Smooth muscle cell (in vitro differentiated cells): ENCODE measurements at regions not wholly inside any gene's neighbourhood (a gene's known extent, or its start where the extent isn't known, plus 50 kb on each side); places are given as distances from the start of the nearest gene placed in this dataset.

Experiments
- DNase-seq: peaks from one replicate; lab custom pipeline; 2025; ENCODE audit not compliant: unreplicated experiment; lab: John Stamatoyannopoulos, UW
- H2AFZ ChIP-seq: fragments of 200-600 bp; sonication (generic); 2 replicates; pipeline ENCODE4 v1.6.0; 2016; ENCODE audit warnings: antibody characterized with exemption, low read depth, mild to moderate bottlenecking
- H3F3A ChIP-seq: fragments of 200-600 bp; sonication (generic); 2 replicates; pipeline ENCODE4 v1.6.0; 2017; ENCODE audit warnings: antibody characterized with exemption, low read depth
- H3K27ac ChIP-seq: fragments of 200-600 bp; sonication (generic); 2 replicates; pipeline ENCODE4 v1.5.1; 2016; ENCODE audit warnings: low read depth, mild to moderate bottlenecking
- H3K27me3 ChIP-seq: fragments of 200-600 bp; sonication (generic); 2 replicates; pipeline ENCODE4 v1.6.1; 2016; ENCODE audit warnings: low read depth, mild to moderate bottlenecking
- H3K36me3 ChIP-seq: fragments of 200-600 bp; sonication (generic); 2 replicates; pipeline ENCODE4 v1.5.1; 2016; ENCODE audit warnings: low read depth
- H3K4me1 ChIP-seq: fragments of 200-600 bp; sonication (generic); 2 replicates; pipeline ENCODE4 v1.5.1; 2016; ENCODE audit warnings: low read depth
- H3K4me2 ChIP-seq: fragments of 200-600 bp; sonication (generic); 2 replicates; pipeline ENCODE4 v1.6.0; 2016; ENCODE audit warnings: mild to moderate bottlenecking
- H3K4me3 ChIP-seq: fragments of 200-600 bp; sonication (generic); 2 replicates; pipeline ENCODE4 v1.5.1; 2016; ENCODE audit warnings: mild to moderate bottlenecking
- H3K79me2 ChIP-seq: fragments of 200-600 bp; sonication (generic); 2 replicates; pipeline ENCODE4 v1.6.0; 2016; ENCODE audit warnings: low read depth, mild to moderate bottlenecking
- H3K9ac ChIP-seq: fragments of 200-600 bp; sonication (generic); 2 replicates; pipeline ENCODE4 v1.6.0; 2016; ENCODE audit warnings: low read depth
- H3K9me3 ChIP-seq: fragments of 200-600 bp; sonication (generic); replicated peaks from 2 replicates; pipeline ENCODE4 v1.5.1; 2016; ENCODE audit warnings: low read depth
- H4K20me1 ChIP-seq: fragments of 200-600 bp; sonication (generic); 2 replicates; pipeline ENCODE4 v1.6.0; 2016; ENCODE audit warnings: low read depth
- WGBS: methylation state at CpG from one replicate; pipeline ENCODE4 v1.1.7; 2016; ENCODE audit warnings: low lambda C conversion rate; 5-methylcytosine and 5-hydroxymethylcytosine counted together
- TF ChIP-seq, protein P1 (sequence below): fragments of 200-600 bp; sonication (generic); IDR thresholded peaks from 2 replicates; pipeline ENCODE4 v1.5.1; 2017; ENCODE audit warnings: borderline replicate concordance, mild to moderate bottlenecking, antibody characterized with exemption; ENCODE audit not compliant: insufficient read depth, poor library complexity, severe bottlenecking

- H3K4me2 ChIP-seq, result no peak overlapping the region
- H4K20me1 ChIP-seq, result peaks cover 100% of the 10 kb centered on the region
- H3K27ac ChIP-seq, result no peak overlapping the region
- no peak overlapping the region for H3K9ac ChIP-seq
- H3K36me3 ChIP-seq, result no peaks in the 10 kb centered on the region
- no peaks in the 10 kb centered on the region for H3K9me3 ChIP-seq
- H3F3A ChIP-seq, result peaks cover 4% of the 10 kb centered on the region
- no peak for DNase-seq
- TF ChIP-seq, protein P1, sequence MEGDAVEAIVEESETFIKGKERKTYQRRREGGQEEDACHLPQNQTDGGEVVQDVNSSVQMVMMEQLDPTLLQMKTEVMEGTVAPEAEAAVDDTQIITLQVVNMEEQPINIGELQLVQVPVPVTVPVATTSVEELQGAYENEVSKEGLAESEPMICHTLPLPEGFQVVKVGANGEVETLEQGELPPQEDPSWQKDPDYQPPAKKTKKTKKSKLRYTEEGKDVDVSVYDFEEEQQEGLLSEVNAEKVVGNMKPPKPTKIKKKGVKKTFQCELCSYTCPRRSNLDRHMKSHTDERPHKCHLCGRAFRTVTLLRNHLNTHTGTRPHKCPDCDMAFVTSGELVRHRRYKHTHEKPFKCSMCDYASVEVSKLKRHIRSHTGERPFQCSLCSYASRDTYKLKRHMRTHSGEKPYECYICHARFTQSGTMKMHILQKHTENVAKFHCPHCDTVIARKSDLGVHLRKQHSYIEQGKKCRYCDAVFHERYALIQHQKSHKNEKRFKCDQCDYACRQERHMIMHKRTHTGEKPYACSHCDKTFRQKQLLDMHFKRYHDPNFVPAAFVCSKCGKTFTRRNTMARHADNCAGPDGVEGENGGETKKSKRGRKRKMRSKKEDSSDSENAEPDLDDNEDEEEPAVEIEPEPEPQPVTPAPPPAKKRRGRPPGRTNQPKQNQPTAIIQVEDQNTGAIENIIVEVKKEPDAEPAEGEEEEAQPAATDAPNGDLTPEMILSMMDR, result no peak
- H3K79me2 ChIP-seq, result peaks cover 100% of the 10 kb centered on the region
- no peaks in the 10 kb centered on the region for H3K27me3 ChIP-seq
- no peak overlapping the region for H3K4me3 ChIP-seq
- H2AFZ ChIP-seq, result no peak overlapping the region
- H3K4me1 ChIP-seq, result peaks cover 29% of the 10 kb centered on the region
- WGBS, result 93% methylated on average over 2 of the region's 2 CpGs
Measured at GRCh38 chr3:72401005-72401545, 447.2 kb downstream of the SHQ1 start.

DNA sequence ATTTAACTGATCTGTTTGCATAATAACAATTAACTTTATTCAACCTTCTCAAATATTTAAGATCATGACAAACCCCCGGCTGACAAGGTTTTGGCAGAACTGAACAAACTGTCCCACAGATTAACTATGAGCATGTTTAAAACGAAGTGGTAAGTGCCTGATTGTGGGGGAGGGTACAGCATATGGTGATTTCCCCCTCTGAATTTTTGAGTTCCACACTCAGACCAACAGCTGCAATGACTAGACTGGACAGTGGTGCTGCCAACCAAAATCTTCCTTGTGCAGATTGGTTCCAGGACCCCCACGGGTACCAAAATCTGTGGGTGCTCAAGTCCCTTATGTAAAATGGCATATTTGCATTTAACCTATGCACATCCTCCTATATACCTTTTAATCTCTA is 449.5 kb downstream of the SHQ1 start:
- no peak for DNase-seq
- Histone ChIP-seq H3K4me3 (no peak overlapping the region), H3K4me1 (peaks cover 7% of the 10 kb centered on the region), H3K36me3 (no peaks in the 10 kb centered on the region), H3K9me3 (no peaks in the 10 kb centered on the region), H4K20me1 (peaks cover 100% of the 10 kb centered on the region), H3K27me3 (no peaks in the 10 kb centered on the region), H3K4me2 (no peak overlapping the region), H3K9ac (no peak overlapping the region), H3K79me2 (peaks cover 100% of the 10 kb centered on the region), H2AFZ (no peak overlapping the region), H3F3A (peaks cover 4% of the 10 kb centered on the region), H3K27ac (no peak overlapping the region)
- WGBS, result 87% methylated on average over 3 of the region's 3 CpGs
- TF ChIP-seq, protein P1, result no peak

- no peaks in the 10 kb centered on the region for H3K27me3 ChIP-seq
- peaks cover 3% of the 10 kb centered on the region for H3K4me1 ChIP-seq
- H3F3A ChIP-seq, result peaks cover 4% of the 10 kb centered on the region
- WGBS, result 75% methylated on average over 2 of the region's 2 CpGs
- peaks cover 100% of the 10 kb centered on the region for H3K79me2 ChIP-seq
- peaks cover 100% of the 10 kb centered on the region for H4K20me1 ChIP-seq
- no peak overlapping the region for H3K27ac ChIP-seq
- TF ChIP-seq, protein P1, result no peak
- H2AFZ ChIP-seq, result no peak overlapping the region
- DNase-seq, result no peak
- H3K9ac ChIP-seq, result no peak overlapping the region
- H3K4me3 ChIP-seq, result no peak overlapping the region
- no peaks in the 10 kb centered on the region for H3K36me3 ChIP-seq
- no peaks in the 10 kb centered on the region for H3K9me3 ChIP-seq
- H3K4me2 ChIP-seq, result no peak overlapping the region
Measured at GRCh38 chr3:72397586-72397985, 450.7 kb downstream of the SHQ1 start.

DNA sequence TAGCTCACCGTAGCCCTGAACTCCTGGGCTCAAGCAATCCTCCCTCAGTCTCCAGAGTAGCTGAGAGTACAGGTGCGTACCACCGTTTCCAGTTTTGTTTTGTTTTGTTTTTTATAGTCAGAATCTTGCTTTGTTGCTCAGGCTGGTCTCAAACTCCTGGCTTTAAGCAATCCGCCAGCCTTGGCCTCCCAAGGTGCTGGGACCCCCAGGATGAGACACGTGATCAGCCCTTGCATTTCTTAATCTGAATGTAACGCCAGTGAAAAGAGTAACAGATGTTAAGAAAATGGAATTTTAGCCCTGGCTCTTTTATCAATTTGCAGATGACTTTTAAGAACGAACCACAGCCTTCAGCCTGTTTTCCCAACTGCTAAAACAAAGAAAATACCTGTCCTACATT is 451.3 kb downstream of the SHQ1 start:
- TF ChIP-seq, protein P1, result no peak
- H3K27ac ChIP-seq, result no peak overlapping the region
- peaks cover 100% of the 10 kb centered on the region for H4K20me1 ChIP-seq
- peaks cover 100% of the 10 kb centered on the region for H3K79me2 ChIP-seq
- H3K27me3 ChIP-seq, result no peaks in the 10 kb centered on the region
- no peak overlapping the region for H3K4me3 ChIP-seq
- WGBS, result 93% methylated on average over 7 of the region's 7 CpGs
- H3K4me2 ChIP-seq, result no peak overlapping the region
- no peak overlapping the region for H2AFZ ChIP-seq
- no peak overlapping the region for H3K9ac ChIP-seq
- no peaks in the 10 kb centered on the region for H3K4me1 ChIP-seq
- no peaks in the 10 kb centered on the region for H3K9me3 ChIP-seq
- no peaks in the 10 kb centered on the region for H3K36me3 ChIP-seq
- no peak for DNase-seq
- H3F3A ChIP-seq, result peaks cover 4% of the 10 kb centered on the region
